ENCODE measurements at regions not wholly inside any gene's neighbourhood (a gene's known extent, or its start where the extent isn't known, plus 50 kb on each side); places are given as distances from the start of the nearest gene placed in this dataset.

DNA sequence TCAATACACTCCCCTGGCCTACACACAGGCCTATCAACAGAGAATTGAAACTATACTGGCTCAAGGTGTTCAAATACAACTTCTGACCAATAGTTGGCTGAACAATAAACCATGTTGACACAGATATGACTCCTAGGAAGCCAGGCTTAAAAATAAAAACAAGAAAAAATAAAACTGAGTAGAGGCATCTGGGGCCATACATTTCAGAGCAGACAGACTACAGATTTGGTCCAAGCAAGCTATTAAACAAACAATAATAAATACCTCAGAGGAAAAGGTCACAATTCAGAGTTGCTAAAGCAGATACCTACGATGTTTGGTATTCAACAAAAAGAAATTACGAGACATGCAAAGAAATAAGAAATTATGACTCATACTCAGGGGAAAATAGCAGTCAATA, 132.8 kb upstream of the ACVR2A start:
- DNase-seq (ENCODE audit: low read depth in 2 of 3, low spot score in 2 of 3) = no peak

DNA sequence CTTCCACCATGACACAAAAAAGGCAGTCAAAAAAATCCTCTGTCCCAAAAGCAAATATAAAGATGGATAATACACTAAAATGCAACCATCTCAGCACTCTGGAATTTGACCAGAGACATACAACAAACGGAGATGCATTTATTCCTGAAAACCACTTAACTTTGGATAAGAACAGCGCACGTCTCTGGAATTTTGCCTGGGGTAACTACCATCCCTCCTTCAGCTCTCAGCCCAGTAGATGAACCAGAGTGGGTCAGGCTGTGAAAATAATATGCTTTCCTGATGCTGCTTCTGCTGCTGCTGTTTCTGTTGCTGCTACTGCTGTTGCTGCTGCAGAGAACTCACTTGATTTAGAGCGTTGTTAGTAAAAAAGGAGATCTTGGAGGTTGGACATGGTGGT, 133.8 kb upstream of the ACVR2A start:
- DNase-seq (ENCODE audit: low read depth in 2 of 3, low spot score in 2 of 3) = no peak

DNA sequence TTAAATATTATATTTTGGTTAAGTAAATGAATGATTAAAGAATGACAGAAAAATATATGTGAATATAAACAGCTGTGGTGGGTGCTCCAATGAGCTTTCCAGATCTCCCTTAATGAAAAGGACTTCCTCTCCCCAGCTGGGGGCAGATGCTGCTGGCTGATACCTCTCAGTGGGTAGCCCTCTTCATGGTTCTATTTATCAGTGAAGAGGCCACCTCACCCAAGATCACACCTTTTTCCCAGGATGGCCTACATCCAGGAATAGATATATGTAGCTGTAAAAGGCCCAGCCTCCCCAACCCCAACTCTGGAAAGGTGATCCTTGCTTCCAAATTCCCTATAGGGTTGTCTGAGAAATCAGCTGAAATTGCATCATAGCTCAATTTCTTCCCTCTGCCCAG, 135.2 kb upstream of the ACVR2A start:
- no peak for DNase-seq (ENCODE audit: low read depth in 2 of 3, low spot score in 2 of 3)

DNA sequence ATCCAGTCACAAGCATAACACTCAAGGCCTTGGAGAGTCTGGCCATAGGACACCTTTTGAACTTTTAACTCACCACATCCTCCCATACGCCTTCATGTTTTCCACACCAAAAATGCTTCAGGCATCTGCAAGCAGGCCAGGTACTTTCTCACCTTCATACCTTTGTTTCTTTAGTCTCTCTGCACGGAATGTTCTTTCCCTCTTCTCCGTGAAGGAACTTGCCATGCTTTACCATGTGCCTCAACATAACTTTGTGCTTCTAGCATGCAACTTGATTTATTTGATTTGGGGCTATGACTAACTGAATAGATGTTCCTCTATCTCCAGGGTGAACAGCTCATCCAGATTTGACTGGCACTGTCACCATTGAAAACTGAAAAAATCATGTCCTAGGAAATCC, 141.7 kb upstream of the ACVR2A start:
- DNase-seq (ENCODE audit: low read depth in 2 of 3, low spot score in 2 of 3) = no peak

DNA sequence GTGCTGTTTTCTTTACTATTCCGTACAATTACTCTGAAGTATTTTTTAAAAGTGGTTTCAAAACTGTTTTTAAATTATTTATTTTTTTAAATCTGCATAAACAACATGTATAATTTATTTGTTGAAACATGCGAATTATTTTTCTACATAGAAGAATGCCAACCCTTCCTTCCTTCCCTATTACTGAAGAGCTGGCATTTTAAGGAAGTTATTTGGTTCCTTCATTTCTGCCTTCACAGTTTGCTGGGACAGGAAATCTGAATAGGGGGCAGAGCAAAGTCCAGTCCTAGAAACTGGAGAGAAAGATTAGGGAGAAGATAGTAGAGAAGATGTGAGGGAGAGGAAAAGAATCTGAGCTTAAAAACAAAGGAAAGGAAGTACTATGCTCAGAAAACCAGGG, 146.7 kb upstream of the ACVR2A start:
- no peak for DNase-seq (ENCODE audit: low read depth in 2 of 3, low spot score in 2 of 3)

DNA sequence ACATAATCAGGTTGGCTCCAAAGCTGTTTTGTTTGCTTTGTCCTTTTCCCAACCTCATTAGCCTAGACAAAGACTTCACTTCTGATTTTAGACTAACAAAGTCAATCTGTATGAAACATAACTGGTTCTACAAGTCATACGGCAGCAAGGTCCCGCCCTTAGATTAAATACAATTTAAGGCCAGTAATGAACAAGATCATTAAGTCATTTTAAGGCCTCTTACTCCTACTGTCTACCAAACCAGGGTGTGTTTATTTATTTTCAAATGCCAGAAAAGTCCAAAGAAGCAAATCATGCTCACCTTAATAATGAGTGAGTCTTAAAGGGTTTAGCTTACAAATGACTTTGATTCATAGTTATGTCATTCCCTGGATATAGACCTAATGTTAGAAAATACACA, 148.4 kb upstream of the ACVR2A start:
- no peak for DNase-seq (ENCODE audit: low read depth in 2 of 3, low spot score in 2 of 3)

DNA sequence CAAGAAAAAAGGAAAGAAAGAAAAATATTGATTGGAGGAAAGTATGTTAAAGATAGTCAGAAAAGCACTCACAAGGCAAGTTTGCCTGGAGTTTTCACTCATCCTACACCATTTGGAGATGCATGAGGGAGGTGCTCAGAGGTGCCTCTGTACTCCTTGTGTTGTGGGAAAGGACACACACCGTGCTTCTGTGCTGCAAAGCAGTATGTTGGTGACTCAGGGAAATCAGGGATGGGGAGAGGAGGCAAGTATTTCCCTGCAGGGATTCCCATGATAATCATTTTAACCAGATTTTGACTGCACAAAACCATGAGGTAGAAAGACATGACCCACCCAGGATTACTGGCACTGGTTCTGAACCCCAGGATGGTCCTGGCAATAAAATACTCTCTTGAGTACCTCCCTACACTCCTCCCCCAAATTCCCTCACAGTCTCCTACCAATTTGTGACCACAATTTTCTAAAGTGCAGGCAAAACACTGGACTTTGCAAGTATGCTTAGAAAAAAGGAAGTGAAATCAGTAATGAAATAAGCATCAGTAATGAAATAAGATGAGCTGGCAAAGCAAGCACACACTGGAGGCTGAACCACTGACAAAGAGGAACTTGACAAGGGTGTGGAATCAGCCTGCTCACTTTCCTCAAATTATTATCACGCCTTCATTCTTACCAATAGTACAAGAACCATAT, 155.5 kb upstream of the ACVR2A start:
- DNase-seq (ENCODE audit: low read depth in 2 of 3, low spot score in 2 of 3) = no peak

DNA sequence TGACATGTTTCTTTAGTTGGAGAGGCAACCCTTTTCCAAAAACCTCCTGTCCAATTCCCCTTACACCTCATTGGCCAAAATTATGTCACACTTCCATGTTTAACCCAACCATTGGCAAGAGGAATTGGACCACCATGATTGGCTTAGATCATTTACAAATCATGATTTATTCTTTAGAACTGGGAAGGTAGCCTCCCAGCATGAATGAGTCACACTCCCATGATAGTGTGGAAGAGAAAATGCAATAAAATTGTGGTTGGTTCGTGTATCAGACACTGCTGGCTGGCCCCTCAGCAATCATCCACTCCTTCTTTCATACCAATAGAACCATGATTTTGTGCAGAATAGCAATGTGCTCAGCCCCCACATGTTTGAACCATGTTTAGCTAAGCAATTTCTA, 156.6 kb upstream of the ACVR2A start:
- no peak for DNase-seq (ENCODE audit: low read depth in 2 of 3, low spot score in 2 of 3)

DNA sequence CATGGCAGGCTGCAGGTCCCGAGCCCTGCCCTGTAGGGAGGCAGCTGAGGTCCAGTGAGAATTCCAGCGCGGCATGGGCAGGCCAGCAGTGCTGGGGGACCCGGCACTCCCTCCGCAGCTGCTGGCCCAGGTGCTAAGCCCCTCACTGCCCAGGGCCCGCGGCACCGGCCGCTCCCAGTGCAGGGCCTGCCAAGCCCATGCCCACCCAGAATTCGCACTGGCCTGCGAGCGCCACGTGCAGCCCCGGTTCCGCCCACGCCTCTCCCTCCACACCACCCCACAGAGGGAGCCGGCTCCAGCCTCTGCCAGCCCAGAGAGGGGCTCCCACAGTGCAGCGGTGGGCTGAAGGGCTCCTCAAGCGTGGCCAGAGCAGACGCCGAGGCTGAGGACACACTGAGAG, 158.5 kb upstream of the ACVR2A start:
- DNase-seq (ENCODE audit: low read depth in 2 of 3, low spot score in 2 of 3) = no peak

DNA sequence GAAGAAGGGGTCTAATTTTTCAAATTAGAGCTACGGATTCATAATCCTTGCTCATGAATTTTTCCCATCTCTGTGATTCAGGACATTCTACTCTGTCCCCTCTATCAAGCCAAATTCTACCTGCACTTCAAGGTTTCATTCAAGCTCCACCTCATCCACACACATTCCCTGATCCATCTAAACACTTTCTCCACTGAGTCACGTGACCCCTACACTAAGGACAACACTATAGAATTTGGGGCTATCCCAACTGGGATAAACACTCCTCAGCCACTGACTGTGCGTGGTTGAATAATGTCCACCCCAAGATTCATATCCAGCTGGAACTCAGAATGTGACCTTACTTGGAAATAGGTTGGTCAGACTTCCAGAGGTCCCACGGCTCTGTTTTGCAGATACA, 159.9 kb upstream of the ACVR2A start:
- DNase-seq (ENCODE audit: low read depth in 2 of 3, low spot score in 2 of 3) = no peak

DNA sequence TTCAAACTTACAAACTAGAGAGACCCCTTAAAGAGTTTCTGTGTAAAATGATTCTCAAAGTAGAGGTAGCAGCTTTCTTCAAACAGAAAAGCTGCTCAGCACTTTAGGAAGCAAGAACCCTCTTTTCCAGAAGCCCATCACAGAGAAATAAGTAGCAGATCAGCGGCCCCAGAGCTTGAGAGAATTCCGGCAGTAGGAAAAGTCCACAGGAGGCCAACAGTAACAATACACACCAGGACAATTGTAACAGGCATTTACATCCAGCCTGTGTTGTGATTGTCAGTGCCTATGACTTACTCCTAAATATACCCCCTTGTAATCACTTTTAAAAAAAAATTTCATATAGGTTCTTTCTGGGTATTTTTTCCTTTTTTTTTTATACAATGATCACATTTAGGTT, 161.4 kb upstream of the ACVR2A start:
- DNase-seq (ENCODE audit: low read depth in 2 of 3, low spot score in 2 of 3) = no peak

DNA sequence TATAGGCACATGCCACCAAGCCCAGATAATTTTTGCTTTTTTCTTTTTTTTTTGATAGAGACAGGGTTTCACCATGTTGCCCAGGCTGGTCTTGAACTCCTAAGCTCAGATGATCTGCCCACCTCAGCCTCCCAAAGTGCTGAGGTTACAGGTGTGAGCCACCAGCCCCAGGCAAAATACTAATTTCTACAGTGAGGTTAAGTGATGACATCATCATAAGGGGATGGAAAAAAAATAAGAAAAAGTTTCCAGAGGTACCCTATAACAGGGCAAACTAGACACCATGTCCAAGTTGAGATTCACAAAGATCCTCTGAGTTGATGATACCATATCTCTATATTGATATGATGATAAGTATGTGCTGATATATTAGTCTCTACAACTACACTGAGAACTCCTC, 163.7 kb upstream of the ACVR2A start:
- DNase-seq (ENCODE audit: low read depth in 2 of 3, low spot score in 2 of 3) = no peak

DNA sequence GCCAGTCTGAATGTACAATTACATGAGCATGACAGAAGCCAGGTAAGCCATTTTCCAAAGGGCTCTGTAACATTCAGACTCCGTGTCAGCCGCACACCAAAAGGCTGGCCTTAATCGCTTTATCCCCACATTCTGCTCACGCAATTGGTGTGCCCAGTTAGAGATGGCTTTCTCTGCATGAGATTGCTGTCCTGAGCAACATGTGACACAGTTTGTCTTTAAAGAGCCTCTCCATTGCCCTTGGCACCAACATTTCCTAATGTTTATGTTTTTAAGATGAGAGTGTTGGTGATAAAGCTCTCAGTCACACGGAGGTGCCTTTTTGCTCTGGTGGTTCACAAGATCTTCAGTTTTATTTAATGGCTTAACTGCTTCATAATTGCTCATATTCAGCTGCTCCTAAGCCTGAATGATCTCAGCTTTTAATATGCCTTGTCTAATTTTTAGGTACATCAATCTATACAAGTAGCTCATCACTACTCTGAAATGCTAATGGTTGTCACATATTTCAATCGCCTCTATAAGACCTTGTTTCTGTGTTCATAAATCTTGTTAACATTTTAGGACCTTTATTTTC, 164.8 kb upstream of the ACVR2A start:
- DNase-seq (ENCODE audit: low read depth in 2 of 3, low spot score in 2 of 3) = no peak

DNA sequence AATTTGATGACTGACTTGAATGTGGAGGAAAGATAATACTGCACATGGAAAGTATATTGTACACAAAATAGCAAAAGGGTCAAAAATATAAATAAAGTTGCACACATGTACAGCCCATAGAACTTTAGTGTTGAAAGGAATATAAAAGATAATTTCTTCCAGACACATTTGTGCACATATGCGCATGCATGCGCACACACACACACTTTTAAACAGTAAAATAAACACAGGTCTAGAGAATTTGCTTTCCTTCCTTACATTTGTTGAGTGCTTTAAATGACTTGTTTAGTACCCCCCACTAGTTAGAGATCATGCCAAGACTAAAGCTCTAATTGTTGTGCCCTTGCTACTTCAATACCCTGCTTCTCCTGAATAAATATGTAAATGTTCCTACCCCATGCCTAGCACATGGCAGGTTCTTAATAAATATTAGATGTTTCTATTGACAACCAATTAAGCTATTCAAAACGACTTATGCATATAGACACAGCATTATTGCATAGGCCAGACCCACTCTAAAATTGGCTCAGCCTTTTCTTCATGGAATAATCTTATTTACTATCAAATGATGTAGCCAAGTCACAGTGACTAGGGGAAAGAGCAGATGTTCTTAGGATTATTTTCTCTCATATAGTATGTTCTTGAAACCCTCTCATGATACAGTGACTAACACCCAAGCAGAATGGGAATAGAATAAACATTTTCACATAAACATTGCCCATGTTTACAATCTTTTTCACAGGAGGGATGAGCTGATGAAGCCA, 165.5 kb upstream of the ACVR2A start:
- no peak for DNase-seq (ENCODE audit: low read depth in 2 of 3, low spot score in 2 of 3)

DNA sequence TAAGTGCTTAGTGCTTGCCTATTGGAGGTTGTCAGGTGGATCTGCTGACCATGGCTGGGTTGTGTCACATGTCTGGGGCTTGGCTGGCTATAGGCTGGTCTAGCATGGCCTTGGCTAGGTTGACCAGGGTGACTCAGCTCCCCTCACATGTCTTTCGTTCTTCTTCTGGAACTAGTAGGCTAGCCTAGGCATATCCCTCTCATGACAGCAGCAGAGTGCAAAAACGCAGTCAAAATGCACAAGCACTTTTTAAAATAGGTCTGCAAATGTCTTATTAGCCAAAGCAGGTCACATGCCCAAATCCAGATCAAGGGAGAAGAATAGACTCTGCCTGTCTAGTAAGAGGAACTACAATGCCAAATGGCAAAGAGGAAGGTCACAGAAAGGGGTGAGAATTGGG, 179.7 kb upstream of the ACVR2A start:
- DNase-seq (ENCODE audit: low read depth in 2 of 3, low spot score in 2 of 3) = no peak

DNA sequence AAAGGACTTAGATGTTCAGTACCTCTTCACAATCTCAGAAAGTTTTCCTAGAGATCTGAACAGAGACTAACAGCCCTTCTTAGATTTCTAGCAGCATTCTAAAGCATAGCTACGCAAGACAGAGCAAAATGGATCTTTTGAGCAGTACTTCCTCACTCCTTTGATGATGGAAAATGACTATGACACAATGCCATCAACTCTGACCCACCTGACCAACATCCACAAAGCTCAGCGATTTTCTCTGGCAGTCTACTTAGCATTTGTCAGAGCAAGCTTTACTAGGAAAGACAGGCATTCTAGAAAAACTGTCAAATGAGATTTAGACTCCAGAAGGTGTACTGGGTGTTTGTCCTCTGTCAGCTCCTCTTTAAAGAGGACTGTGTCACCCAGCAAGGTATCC, 180.9 kb upstream of the ACVR2A start:
- no peak for DNase-seq (ENCODE audit: low read depth in 2 of 3, low spot score in 2 of 3)

DNA sequence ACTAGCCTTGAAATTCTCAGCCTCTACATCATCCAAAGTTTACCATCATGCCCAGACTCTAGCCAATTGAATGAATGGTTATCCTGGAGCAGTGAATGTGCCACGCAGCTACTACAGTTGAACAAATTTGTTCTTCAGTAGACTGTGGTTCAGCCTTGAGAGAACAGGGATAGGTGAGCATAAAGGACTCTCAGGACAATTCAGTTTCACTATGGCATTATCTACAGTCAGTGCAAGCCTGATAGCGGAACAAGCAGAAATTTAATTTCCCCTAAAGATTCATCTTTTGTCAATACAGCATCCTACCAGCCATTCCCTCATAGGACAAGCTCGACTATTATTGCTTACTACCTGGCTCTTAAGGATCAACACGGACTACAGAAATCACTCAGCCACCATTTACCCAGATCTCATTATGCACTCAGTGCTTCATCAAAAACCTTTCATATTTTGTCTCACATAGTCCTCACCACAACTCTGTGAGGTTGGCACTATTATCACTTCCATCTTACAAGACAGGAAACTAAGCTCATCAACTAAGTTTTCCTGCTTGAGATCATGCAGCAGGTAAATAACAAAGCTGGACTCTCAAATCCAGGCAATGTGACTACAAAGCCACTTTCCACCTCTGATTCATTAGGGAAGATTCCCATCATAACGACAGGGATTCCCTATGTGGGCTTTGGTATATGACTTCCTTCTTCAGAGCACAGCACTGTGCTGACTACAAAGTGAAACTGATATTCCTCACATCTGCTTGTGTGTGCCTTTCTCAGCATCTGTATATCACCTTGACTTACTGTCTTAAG, 181.5 kb upstream of the ACVR2A start:
- DNase-seq (ENCODE audit: low read depth in 2 of 3, low spot score in 2 of 3) = no peak

DNA sequence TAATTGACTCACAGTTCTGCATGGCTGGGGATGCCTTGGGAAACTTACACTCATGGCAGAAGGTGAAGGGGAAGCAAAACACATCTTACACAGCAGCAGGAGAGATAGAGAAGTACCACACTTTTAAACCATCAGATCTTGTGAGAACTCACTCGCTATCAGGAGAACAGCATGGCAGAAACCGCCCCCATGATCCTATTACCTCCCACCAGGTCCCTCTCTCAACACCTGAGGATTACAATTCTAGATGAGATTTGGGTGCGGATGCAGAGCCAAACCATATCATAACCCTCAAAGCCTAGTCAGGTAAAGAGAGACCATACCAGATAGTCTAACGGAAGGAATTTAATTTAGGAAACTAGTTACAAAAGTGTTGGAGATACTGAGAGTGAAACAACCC, 182.6 kb upstream of the ACVR2A start:
- DNase-seq (ENCODE audit: low read depth in 2 of 3, low spot score in 2 of 3) = no peak

DNA sequence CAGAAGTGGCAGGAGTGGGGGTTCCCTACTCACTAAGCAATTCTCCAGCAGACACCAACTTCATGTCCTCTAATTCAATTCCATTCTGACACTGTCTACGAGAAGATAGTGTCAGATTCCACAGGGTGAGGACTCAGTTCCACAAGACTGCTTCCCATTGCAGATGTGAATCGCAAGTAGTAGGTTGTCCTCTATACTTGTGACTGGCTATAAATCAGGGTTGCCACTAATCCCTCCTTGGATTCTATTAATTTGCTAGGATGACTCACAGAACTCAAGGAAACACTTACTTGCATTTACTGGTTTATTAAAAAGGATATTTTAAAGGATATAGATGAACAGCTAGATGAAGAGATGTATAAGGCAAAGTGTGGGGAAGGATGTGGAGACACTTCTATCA, 184.1 kb upstream of the ACVR2A start:
- DNase-seq (ENCODE audit: low read depth in 2 of 3, low spot score in 2 of 3) = no peak

DNA sequence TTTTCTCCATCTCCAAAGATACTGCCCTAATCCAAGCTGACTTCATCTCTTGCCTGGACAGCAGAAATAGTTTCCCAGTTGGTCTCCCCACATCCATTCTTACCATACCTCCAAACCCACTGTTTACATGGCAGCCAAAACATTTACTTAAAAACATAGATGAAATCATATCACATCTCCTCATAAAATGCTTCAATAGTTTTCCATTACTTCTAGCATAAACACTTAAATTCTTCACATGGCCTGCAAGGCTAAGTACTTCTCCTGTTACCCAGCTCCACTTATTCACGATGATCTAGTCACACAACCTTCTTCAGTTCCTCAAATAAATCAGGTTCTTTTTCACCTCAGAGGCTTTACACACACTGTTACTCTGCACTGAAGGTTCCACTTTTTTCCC, 185.8 kb upstream of the ACVR2A start:
- no peak for DNase-seq (ENCODE audit: low read depth in 2 of 3, low spot score in 2 of 3)

DNA sequence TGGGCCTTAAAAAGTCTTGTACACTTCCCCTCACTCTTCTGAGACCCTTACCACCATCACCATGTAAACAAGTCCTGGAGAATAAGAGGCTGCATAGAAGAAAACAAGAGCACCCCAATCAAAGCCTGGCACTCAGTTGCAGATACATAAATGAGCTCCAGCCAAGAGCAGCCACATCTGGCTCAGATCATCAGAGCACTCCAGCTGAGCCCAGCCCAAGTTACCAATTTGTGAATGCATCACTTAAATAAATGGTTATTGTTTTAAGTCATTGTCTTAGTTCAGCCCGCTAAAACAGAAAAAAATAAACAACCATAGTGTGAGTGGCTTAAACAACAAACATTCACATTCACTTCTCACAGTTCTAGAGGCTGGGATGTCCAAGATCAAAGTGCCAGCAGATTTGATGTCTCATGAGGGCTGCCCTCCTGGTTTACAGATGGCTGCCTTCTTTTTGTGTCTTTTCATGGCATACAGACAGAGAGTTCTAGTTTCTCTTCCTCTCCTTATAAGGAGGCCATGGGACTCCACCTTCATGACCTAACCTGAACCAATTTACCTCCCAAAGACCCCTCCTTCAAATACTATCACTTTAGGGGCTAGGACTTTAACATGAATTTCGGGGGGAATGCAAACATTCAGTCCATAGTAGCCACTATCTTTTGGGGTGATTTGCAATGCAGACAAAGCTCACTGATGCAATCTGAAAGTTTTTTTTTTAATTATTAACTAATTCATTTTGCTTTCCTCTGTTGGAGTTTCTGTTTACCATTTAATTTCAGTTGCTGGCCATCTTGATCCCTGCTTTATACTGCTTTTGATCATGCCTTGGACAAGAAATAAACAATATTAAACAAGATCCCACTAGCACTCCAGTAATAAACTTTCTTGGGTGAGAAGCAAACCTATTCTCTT, 187.5 kb upstream of the ACVR2A start:
- no peak for DNase-seq (ENCODE audit: low read depth in 2 of 3, low spot score in 2 of 3)

Measured in activated CD8-positive, alpha-beta memory T cell treated with anti-CD3 and anti-CD28 coated beads for 48 hours (primary cell).